Left cardiac atrium (tissue), 4 donors: ENCODE measurements at regions not wholly inside any gene's neighbourhood (a gene's known extent, or its start where the extent isn't known, plus 50 kb on each side); places are given as distances from the start of the nearest gene placed in this dataset.
"Not testable (repeated sequence)": the region's sequence is repeated elsewhere in the genome, so short reads cannot be mapped to it uniquely, and the experiment has no call there.

Source experiments
- ATAC-seq, 2 donors: fragments of 200-7000 bp; cut with Tn5 transposase; one replicate each; pipeline ENCODE4 v1.9.1; 2020; ENCODE audit warnings: mild to moderate bottlenecking in 2 of 2, moderate library complexity in 2 of 2
- DNase-seq: peaks from one replicate; pipeline ENCODE4 v3.0.0-alpha.2; 2020
- intact Hi-C, 2 donors: fragments of 100-400 bp; cut with DNase I; formaldehyde crosslinking; loops; one replicate each; pipeline versions ENCODE4 v1.14.1 to v1.15.1; 2022 to 2023
- donor health status: DM: no; HTN: yes; CAD: no.
- donor health status: DM: no; HTN: yes; CAD: no; lungs with severe emphysema.
- donor health status: DM: yes; HTN: yes; CAD: no.
- donor health status: Dilated cardiomyopathy.

- intact Hi-C loops = no loop called here
- ATAC-seq (no peak), DNase-seq (no peak)
These were observed 370.3 kb downstream of the SLC6A15 start for GRCh38 chr12:84542289-84542688.

GRCh38 chr12:84537666-84538065 is 374.9 kb downstream of the SLC6A15 start:
- intact Hi-C loops = no loop called here
- DNase-seq = no peak
- no peak for ATAC-seq

GRCh38 chr12:84512751-84513150 is 399.8 kb downstream of the SLC6A15 start:
- intact Hi-C loops = no loop called here
- DNase-seq (no peak), ATAC-seq (no peak)

GRCh38 chr12:84508851-84509260 is 403.7 kb downstream of the SLC6A15 start:
- peak; percentile 13 to 45 for ATAC-seq
- no peak for DNase-seq
- intact Hi-C loops = no loop called here

GRCh38 chr12:84507956-84508850 is 404.4 kb downstream of the SLC6A15 start:
- ATAC-seq (peak; percentile 38 to 91), DNase-seq (peak; percentile 23)
- intact Hi-C loops = no loop called here

GRCh38 chr12:84506282-84506681 is 406.3 kb downstream of the SLC6A15 start:
- intact Hi-C loops = no loop called here
- ATAC-seq (peak in 1 of 2 donors; percentile 45), DNase-seq (no peak)

GRCh38 chr12:84502907-84503787 is 409.5 kb downstream of the SLC6A15 start:
- intact Hi-C loops = no loop called here
- ATAC-seq = peak; percentile 58 to 72
- peak; percentile 35 for DNase-seq

- ATAC-seq (no peak), DNase-seq (no peak)
- intact Hi-C loops = no loop called here
These were observed 410.3 kb downstream of the SLC6A15 start for GRCh38 chr12:84502180-84502860.

GRCh38 chr12:84497819-84498218 is 414.8 kb downstream of the SLC6A15 start:
- DNase-seq = no peak
- intact Hi-C loops = no loop called here

GRCh38 chr12:84495711-84496110 is 416.9 kb downstream of the SLC6A15 start:
- ATAC-seq = no peak
- no peak for DNase-seq
- intact Hi-C loops = no loop called here

More at GRCh38 chr12:84497819-84498218, 414.8 kb downstream of the SLC6A15 start:
- no peak for ATAC-seq

- DNase-seq (no peak), ATAC-seq (no peak)
- intact Hi-C loops = no loop called here
These were observed 420.2 kb downstream of the SLC6A15 start for GRCh38 chr12:84492351-84492883.

GRCh38 chr12:84484798-84485197 is 427.8 kb downstream of the SLC6A15 start:
- ATAC-seq (no peak), DNase-seq (no peak)
- intact Hi-C loops = no loop called here

- intact Hi-C loops = no loop called here
- DNase-seq = no peak
- ATAC-seq = no peak
These were observed 431.8 kb downstream of the SLC6A15 start for GRCh38 chr12:84480803-84481202.

GRCh38 chr12:84470361-84470760 is 442.2 kb downstream of the SLC6A15 start:
- ATAC-seq (no peak), DNase-seq (no peak)
- intact Hi-C loops = no loop called here

GRCh38 chr12:84464616-84465015 is 448.0 kb downstream of the SLC6A15 start:
- ATAC-seq = no peak
- intact Hi-C loops = no loop called here
- DNase-seq = no peak

- intact Hi-C loops = no loop called here
- ATAC-seq (no peak), DNase-seq (no peak)
These were observed 448.7 kb downstream of the SLC6A15 start for GRCh38 chr12:84463741-84464495.

- no peak for ATAC-seq
- intact Hi-C loops = no loop called here
These were observed 457.0 kb downstream of the SLC6A15 start for GRCh38 chr12:84455598-84455997.

GRCh38 chr12:84446478-84446877 is 466.1 kb downstream of the SLC6A15 start:
- ATAC-seq, intact Hi-C loops: not testable (repeated sequence)

More at GRCh38 chr12:84455598-84455997, 457.0 kb downstream of the SLC6A15 start:
- DNase-seq = no peak

More at GRCh38 chr12:84446478-84446877, 466.1 kb downstream of the SLC6A15 start:
- DNase-seq = not testable (repeated sequence)
